ENCODE measurements at regions not wholly inside any gene's neighbourhood (a gene's known extent, or its start where the extent isn't known, plus 50 kb on each side); places are given as distances from the start of the nearest gene placed in this dataset.

- BruUV-seq (replicated peaks) = no TSS peak
- Histone ChIP-seq H2AFZ (ENCODE audit: low read depth, low read length) (no peak overlapping the region), H3K27ac (ENCODE audit: extremely low read depth, low read depth, low read length) (no peak overlapping the region), H3K36me3 (ENCODE audit: control insufficient read depth, insufficient read depth, low read length) (no peaks in the 10 kb centered on the region), H3K79me2 (ENCODE audit: control insufficient read depth, insufficient read depth, low read length) (no peaks in the 10 kb centered on the region), H3K9me3 (replicated peaks; ENCODE audit: control insufficient read depth, insufficient read depth, low read depth, low read length) (no peaks in the 10 kb centered on the region), H3K9ac (ENCODE audit: insufficient read depth in 1 of 2, low read depth in 2 of 2, low read length in 2 of 2) (no peak overlapping the region), H3K27me3 (ENCODE audit: control insufficient read depth in 2 of 2, insufficient read depth in 2 of 2, low read length in 2 of 2) (peaks cover 0 to 12% of the 10 kb centered on the region in 2 experiments; a peak in 2 of 5 replicates), H3K4me1 (replicated peaks in 1 of 2; ENCODE audit: control insufficient read depth in 2 of 2, insufficient read depth in 2 of 2, low read length in 2 of 2) (peaks cover 0 to 4% of the 10 kb centered on the region in 2 experiments; a peak in 1 of 5 replicates), H4K20me1 (replicated peaks; ENCODE audit: control insufficient read depth, insufficient read depth, low read length) (no peaks in the 10 kb centered on the region), H3K4me3 (no peak overlapping the region), H3K9me1 (ENCODE audit: control insufficient read depth, insufficient read depth, low read length) (no peaks in the 10 kb centered on the region), H3K4me2 (ENCODE audit: insufficient read depth, low read length) (no peak overlapping the region)
- FAIRE-seq (no peak), DNase-seq (ENCODE audit: extremely low read depth in 1 of 4, low spot score in 3 of 4) (no peak), ATAC-seq (no peak)
- intact Hi-C loops (cut with micrococcal nuclease) = no loop called here
- in situ Hi-C loops (cut with MboI) = no loop called here
- ChIA-PET POLR2A (no interaction called here), CTCF (ENCODE audit: low intra/inter-chr PET ratio) (no interaction called here)
- TF ChIP-seq CUX1 (CRISPR knock-in tag; IDR thresholded peaks at IDR 0.05) (no peak), ZNF184 (CRISPR knock-in tag; IDR thresholded peaks at IDR 0.05) (no peak), HDAC8 (tag; IDR thresholded peaks at IDR 0.05) (no peak), RREB1 (CRISPR knock-in tag; IDR thresholded peaks at IDR 0.05) (no peak), KDM4B (IDR thresholded peaks at IDR 0.05; ENCODE audit: borderline replicate concordance in 2 of 2, low read depth in 1 of 2) (no peak)
- 3% methylated on average over 3 of the region's 3 CpGs for WGBS (ENCODE audit: insufficient coverage, low coverage, missing lambda C conversion rate)
Measured at GRCh38 chr3:159840703-159841299, 147.8 kb upstream of the IL12A start.
